ENCODE measurements at regions not wholly inside any gene's neighbourhood (a gene's known extent, or its start where the extent isn't known, plus 50 kb on each side); places are given as distances from the start of the nearest gene placed in this dataset.

- H3K36me3 ChIP-seq (ENCODE audit: control insufficient read depth, insufficient read depth, low read length), result no peaks in the 10 kb centered on the region
- no peak overlapping the region for H3K4me3 ChIP-seq (ENCODE audit: low read depth, low read length)
- no peak overlapping the region for H3K9ac ChIP-seq (ENCODE audit: low read depth, low read length)
- H3K4me1 ChIP-seq (ENCODE audit: control insufficient read depth, insufficient read depth, low read length), result no peaks in the 10 kb centered on the region
- no peaks in the 10 kb centered on the region for H3K9me3 ChIP-seq (ENCODE audit: control insufficient read depth, insufficient read depth, low read length)
- no peaks in the 10 kb centered on the region for H3K27me3 ChIP-seq (ENCODE audit: control insufficient read depth, insufficient read depth, low read length)
Observed at GRCh38 chr2:236733156-236733555, 163.5 kb downstream of the ACKR3 start.

- Histone ChIP-seq H3K4me3 (ENCODE audit: low read depth, low read length) (no peak overlapping the region), H3K9me3 (ENCODE audit: control insufficient read depth, insufficient read depth, low read length) (no peaks in the 10 kb centered on the region), H3K36me3 (ENCODE audit: control insufficient read depth, insufficient read depth, low read length) (no peaks in the 10 kb centered on the region), H3K4me1 (ENCODE audit: control insufficient read depth, insufficient read depth, low read length) (no peaks in the 10 kb centered on the region), H3K27me3 (ENCODE audit: control insufficient read depth, insufficient read depth, low read length) (no peaks in the 10 kb centered on the region), H3K9ac (ENCODE audit: low read depth, low read length) (no peak overlapping the region)
Observed at GRCh38 chr2:236735825-236736238, 166.2 kb downstream of the ACKR3 start.

GRCh38 chr2:236738030-236738429, 168.4 kb downstream of the ACKR3 start:
- Histone ChIP-seq H3K4me3 (ENCODE audit: low read depth, low read length) (no peak overlapping the region), H3K9ac (ENCODE audit: low read depth, low read length) (no peak overlapping the region), H3K9me3 (ENCODE audit: control insufficient read depth, insufficient read depth, low read length) (no peaks in the 10 kb centered on the region), H3K36me3 (ENCODE audit: control insufficient read depth, insufficient read depth, low read length) (no peaks in the 10 kb centered on the region), H3K27me3 (ENCODE audit: control insufficient read depth, insufficient read depth, low read length) (no peaks in the 10 kb centered on the region), H3K4me1 (ENCODE audit: control insufficient read depth, insufficient read depth, low read length) (no peaks in the 10 kb centered on the region)

- Histone ChIP-seq H3K27me3 (ENCODE audit: control insufficient read depth, insufficient read depth, low read length) (no peaks in the 10 kb centered on the region), H3K4me3 (ENCODE audit: low read depth, low read length) (no peak overlapping the region), H3K9ac (ENCODE audit: low read depth, low read length) (no peak overlapping the region), H3K36me3 (ENCODE audit: control insufficient read depth, insufficient read depth, low read length) (no peaks in the 10 kb centered on the region), H3K9me3 (ENCODE audit: control insufficient read depth, insufficient read depth, low read length) (no peaks in the 10 kb centered on the region), H3K4me1 (ENCODE audit: control insufficient read depth, insufficient read depth, low read length) (no peaks in the 10 kb centered on the region)
Observed at GRCh38 chr2:236738896-236739295, 169.3 kb downstream of the ACKR3 start.

- Histone ChIP-seq H3K27me3 (ENCODE audit: control insufficient read depth, insufficient read depth, low read length) (no peaks in the 10 kb centered on the region), H3K4me3 (ENCODE audit: low read depth, low read length) (no peak overlapping the region), H3K9me3 (ENCODE audit: control insufficient read depth, insufficient read depth, low read length) (no peaks in the 10 kb centered on the region), H3K4me1 (ENCODE audit: control insufficient read depth, insufficient read depth, low read length) (peaks cover 2% of the 10 kb centered on the region), H3K9ac (ENCODE audit: low read depth, low read length) (no peak overlapping the region), H3K36me3 (ENCODE audit: control insufficient read depth, insufficient read depth, low read length) (no peaks in the 10 kb centered on the region)
Observed at GRCh38 chr2:236739663-236740062, 170.0 kb downstream of the ACKR3 start.

- no peaks in the 10 kb centered on the region for H3K27me3 ChIP-seq (ENCODE audit: control insufficient read depth, insufficient read depth, low read length)
- no peak overlapping the region for H3K9ac ChIP-seq (ENCODE audit: low read depth, low read length)
- no peaks in the 10 kb centered on the region for H3K9me3 ChIP-seq (ENCODE audit: control insufficient read depth, insufficient read depth, low read length)
- no peak overlapping the region for H3K4me3 ChIP-seq (ENCODE audit: low read depth, low read length)
- no peaks in the 10 kb centered on the region for H3K36me3 ChIP-seq (ENCODE audit: control insufficient read depth, insufficient read depth, low read length)
- peaks cover 4% of the 10 kb centered on the region for H3K4me1 ChIP-seq (ENCODE audit: control insufficient read depth, insufficient read depth, low read length)
Observed at GRCh38 chr2:236740506-236740905, 170.9 kb downstream of the ACKR3 start.

GRCh38 chr2:236743039-236743920, 173.7 kb downstream of the ACKR3 start:
- Histone ChIP-seq H3K9me3 (ENCODE audit: control insufficient read depth, insufficient read depth, low read length) (no peaks in the 10 kb centered on the region), H3K9ac (ENCODE audit: low read depth, low read length) (no peak overlapping the region), H3K36me3 (ENCODE audit: control insufficient read depth, insufficient read depth, low read length) (no peaks in the 10 kb centered on the region), H3K27me3 (ENCODE audit: control insufficient read depth, insufficient read depth, low read length) (no peaks in the 10 kb centered on the region), H3K4me1 (ENCODE audit: control insufficient read depth, insufficient read depth, low read length) (peaks cover 4% of the 10 kb centered on the region), H3K4me3 (ENCODE audit: low read depth, low read length) (no peak overlapping the region)

- Histone ChIP-seq H3K4me1 (ENCODE audit: control insufficient read depth, insufficient read depth, low read length) (peaks cover 4% of the 10 kb centered on the region), H3K9ac (ENCODE audit: low read depth, low read length) (no peak overlapping the region), H3K4me3 (ENCODE audit: low read depth, low read length) (no peak overlapping the region), H3K36me3 (ENCODE audit: control insufficient read depth, insufficient read depth, low read length) (no peaks in the 10 kb centered on the region), H3K9me3 (ENCODE audit: control insufficient read depth, insufficient read depth, low read length) (no peaks in the 10 kb centered on the region), H3K27me3 (ENCODE audit: control insufficient read depth, insufficient read depth, low read length) (no peaks in the 10 kb centered on the region)
Observed at GRCh38 chr2:236743921-236744280, 174.3 kb downstream of the ACKR3 start.

GRCh38 chr2:236744281-236744705, 174.7 kb downstream of the ACKR3 start:
- Histone ChIP-seq H3K9ac (ENCODE audit: low read depth, low read length) (no peak overlapping the region), H3K4me1 (ENCODE audit: control insufficient read depth, insufficient read depth, low read length) (peaks cover 4% of the 10 kb centered on the region), H3K4me3 (ENCODE audit: low read depth, low read length) (no peak overlapping the region), H3K9me3 (ENCODE audit: control insufficient read depth, insufficient read depth, low read length) (no peaks in the 10 kb centered on the region), H3K27me3 (ENCODE audit: control insufficient read depth, insufficient read depth, low read length) (no peaks in the 10 kb centered on the region), H3K36me3 (ENCODE audit: control insufficient read depth, insufficient read depth, low read length) (no peaks in the 10 kb centered on the region)

- Histone ChIP-seq H3K4me1 (ENCODE audit: control insufficient read depth, insufficient read depth, low read length) (peaks cover 4% of the 10 kb centered on the region), H3K36me3 (ENCODE audit: control insufficient read depth, insufficient read depth, low read length) (no peaks in the 10 kb centered on the region), H3K27me3 (ENCODE audit: control insufficient read depth, insufficient read depth, low read length) (no peaks in the 10 kb centered on the region), H3K9me3 (ENCODE audit: control insufficient read depth, insufficient read depth, low read length) (no peaks in the 10 kb centered on the region), H3K4me3 (ENCODE audit: low read depth, low read length) (no peak overlapping the region), H3K9ac (ENCODE audit: low read depth, low read length) (no peak overlapping the region)
Observed at GRCh38 chr2:236744716-236745115, 175.1 kb downstream of the ACKR3 start.

GRCh38 chr2:236745420-236746210, 176.0 kb downstream of the ACKR3 start:
- Histone ChIP-seq H3K27me3 (ENCODE audit: control insufficient read depth, insufficient read depth, low read length) (no peaks in the 10 kb centered on the region), H3K9me3 (ENCODE audit: control insufficient read depth, insufficient read depth, low read length) (no peaks in the 10 kb centered on the region), H3K9ac (ENCODE audit: low read depth, low read length) (no peak overlapping the region), H3K4me3 (ENCODE audit: low read depth, low read length) (no peak overlapping the region), H3K4me1 (ENCODE audit: control insufficient read depth, insufficient read depth, low read length) (peaks cover 4% of the 10 kb centered on the region), H3K36me3 (ENCODE audit: control insufficient read depth, insufficient read depth, low read length) (no peaks in the 10 kb centered on the region)

- no peak overlapping the region for H3K9ac ChIP-seq (ENCODE audit: low read depth, low read length)
- H3K27me3 ChIP-seq (ENCODE audit: control insufficient read depth, insufficient read depth, low read length), result no peaks in the 10 kb centered on the region
- peaks cover 4% of the 10 kb centered on the region for H3K4me1 ChIP-seq (ENCODE audit: control insufficient read depth, insufficient read depth, low read length)
- H3K4me3 ChIP-seq (ENCODE audit: low read depth, low read length), result no peak overlapping the region
- H3K36me3 ChIP-seq (ENCODE audit: control insufficient read depth, insufficient read depth, low read length), result no peaks in the 10 kb centered on the region
- no peaks in the 10 kb centered on the region for H3K9me3 ChIP-seq (ENCODE audit: control insufficient read depth, insufficient read depth, low read length)
Observed at GRCh38 chr2:236746833-236747232, 177.2 kb downstream of the ACKR3 start.
